ENCODE measurements at regions not wholly inside any gene's neighbourhood (a gene's known extent, or its start where the extent isn't known, plus 50 kb on each side); places are given as distances from the start of the nearest gene placed in this dataset.

- Histone ChIP-seq H3K4me2 (replicated peaks; ENCODE audit: low read depth, low read length, poor library complexity, severe bottlenecking) (no peak overlapping the region), H3K36me3 (replicated peaks in 1 of 2; ENCODE audit: control extremely low read depth in 1 of 2, control insufficient read depth in 1 of 2, extremely low read depth in 1 of 2, insufficient read depth in 2 of 2, low read length in 1 of 2) (no peaks in the 10 kb centered on the region), H4K20me1 (ENCODE audit: control insufficient read depth, insufficient read depth, low read length, poor library complexity, severe bottlenecking) (no peaks in the 10 kb centered on the region), H2AFZ (ENCODE audit: insufficient read depth, low read depth, low read length, poor library complexity, severe bottlenecking) (no peak overlapping the region), H3K79me2 (ENCODE audit: control insufficient read depth, insufficient read depth, low read length) (no peaks in the 10 kb centered on the region), H3K4me1 (ENCODE audit: control insufficient read depth in 2 of 2, insufficient read depth in 2 of 2, low read length in 2 of 2) (no peaks in the 10 kb centered on the region), H3K27ac (ENCODE audit: low read length in 2 of 2) (no peak overlapping the region), H3K9ac (ENCODE audit: low read length) (no peak overlapping the region), H3K27me3 (replicated peaks in 1 of 4; ENCODE audit: control extremely low read depth in 1 of 4, control insufficient read depth in 3 of 4, insufficient read depth in 4 of 4, low read length in 3 of 4) (no peaks in the 10 kb centered on the region), H3K9me3 (ENCODE audit: control extremely low read depth in 1 of 3, control insufficient read depth in 2 of 3, insufficient read depth in 1 of 3, low read length in 2 of 3) (no peaks in the 10 kb centered on the region), H3K4me3 (ENCODE audit: control extremely low read depth in 1 of 5, extremely low read depth in 1 of 5, insufficient read depth in 1 of 5, low read depth in 2 of 5, low read length in 4 of 5) (no peak overlapping the region)
- DNase-seq (no peak), ATAC-seq (ENCODE audit: low read depth) (no peak)
- H3K4me1 Mint-ChIP-seq, result no peaks in the 10 kb centered on the region
- no peak overlapping the region for H3K27ac Mint-ChIP-seq
- H3K27me3 Mint-ChIP-seq, result peaks cover 7% of the 10 kb centered on the region
- ChIA-PET CTCF (no interaction called here), POLR2A (no interaction called here)
- no peaks in the 10 kb centered on the region for H3K9me3 Mint-ChIP-seq (ENCODE audit: insufficient read depth)
- H3K4me3 Mint-ChIP-seq, result no peak overlapping the region
- WGBS (ENCODE audit: insufficient coverage), result no CpG with 5 or more reads among the region's 4 CpGs
- intact Hi-C loops (cut with micrococcal nuclease), result no loop called here
- TF ChIP-seq CTCF (IDR thresholded peaks at IDR 0.05) (no peak), EZH2 (IDR thresholded peaks at IDR 0.05; ENCODE audit: borderline replicate concordance, insufficient read depth, low read depth, low read length, poor library complexity, severe bottlenecking) (no peak)
These were observed 298.8 kb upstream of the FANCL start for GRCh38 chr2:58539973-58540372.

GRCh38 chr2:58535990-58536389, 294.9 kb upstream of the FANCL start:
- Histone ChIP-seq H2AFZ (ENCODE audit: insufficient read depth, low read depth, low read length, poor library complexity, severe bottlenecking) (no peak overlapping the region), H3K9ac (ENCODE audit: low read length) (no peak overlapping the region), H3K4me3 (ENCODE audit: control extremely low read depth in 1 of 5, extremely low read depth in 1 of 5, insufficient read depth in 1 of 5, low read depth in 2 of 5, low read length in 4 of 5) (no peak overlapping the region), H3K4me2 (replicated peaks; ENCODE audit: low read depth, low read length, poor library complexity, severe bottlenecking) (no peak overlapping the region), H3K27ac (ENCODE audit: low read length in 2 of 2) (no peak overlapping the region), H3K27me3 (replicated peaks in 1 of 4; ENCODE audit: control extremely low read depth in 1 of 4, control insufficient read depth in 3 of 4, insufficient read depth in 4 of 4, low read length in 3 of 4) (no peaks in the 10 kb centered on the region), H3K79me2 (ENCODE audit: control insufficient read depth, insufficient read depth, low read length) (no peaks in the 10 kb centered on the region), H4K20me1 (ENCODE audit: control insufficient read depth, insufficient read depth, low read length, poor library complexity, severe bottlenecking) (no peaks in the 10 kb centered on the region), H3K9me3 (ENCODE audit: control extremely low read depth in 1 of 3, control insufficient read depth in 2 of 3, insufficient read depth in 1 of 3, low read length in 2 of 3) (no peaks in the 10 kb centered on the region), H3K36me3 (replicated peaks in 1 of 2; ENCODE audit: control extremely low read depth in 1 of 2, control insufficient read depth in 1 of 2, extremely low read depth in 1 of 2, insufficient read depth in 2 of 2, low read length in 1 of 2) (no peaks in the 10 kb centered on the region), H3K4me1 (ENCODE audit: control insufficient read depth in 2 of 2, insufficient read depth in 2 of 2, low read length in 2 of 2) (no peaks in the 10 kb centered on the region)
- WGBS (ENCODE audit: insufficient coverage), result 80% methylated on average over 1 of the region's 4 CpGs
- ATAC-seq (ENCODE audit: low read depth) (no peak), DNase-seq (no peak)
- POLR2A ChIA-PET, result no interaction called here
- TF ChIP-seq EZH2 (IDR thresholded peaks at IDR 0.05; ENCODE audit: borderline replicate concordance, insufficient read depth, low read depth, low read length, poor library complexity, severe bottlenecking) (no peak), CTCF (IDR thresholded peaks at IDR 0.05) (no peak)
- Mint-ChIP-seq H3K4me1 (no peaks in the 10 kb centered on the region), H3K4me3 (no peak overlapping the region), H3K27me3 (peaks cover 7% of the 10 kb centered on the region), H3K9me3 (ENCODE audit: insufficient read depth) (no peaks in the 10 kb centered on the region), H3K27ac (no peak overlapping the region)
- intact Hi-C loops (cut with micrococcal nuclease), result no loop called here
- CTCF ChIA-PET, result no interaction called here
